Astrocyte (in vitro differentiated cells and primary cell): ENCODE measurements at regions not wholly inside any gene's neighbourhood (a gene's known extent, or its start where the extent isn't known, plus 50 kb on each side); places are given as distances from the start of the nearest gene placed in this dataset.

Source experiments
- EZH2 ChIP-seq: IDR thresholded peaks from 2 replicates; pipeline ENCODE4 v1.6.1; 2012; ENCODE audit warnings: mild to moderate bottlenecking, low read length, inconsistent platforms; ENCODE audit not compliant: insufficient read depth
- TF ChIP-seq, protein P1 (sequence below): IDR thresholded peaks from 2 replicates; pipeline ENCODE4 v1.5.1; 2011; ENCODE audit warnings: low read depth, mild to moderate bottlenecking, inconsistent platforms, low read length, moderate library complexity; ENCODE audit not compliant: insufficient read depth

GRCh38 chr3:189496375-189497138 is 134.6 kb upstream of the TP63 start:
- TF ChIP-seq, protein P1, sequence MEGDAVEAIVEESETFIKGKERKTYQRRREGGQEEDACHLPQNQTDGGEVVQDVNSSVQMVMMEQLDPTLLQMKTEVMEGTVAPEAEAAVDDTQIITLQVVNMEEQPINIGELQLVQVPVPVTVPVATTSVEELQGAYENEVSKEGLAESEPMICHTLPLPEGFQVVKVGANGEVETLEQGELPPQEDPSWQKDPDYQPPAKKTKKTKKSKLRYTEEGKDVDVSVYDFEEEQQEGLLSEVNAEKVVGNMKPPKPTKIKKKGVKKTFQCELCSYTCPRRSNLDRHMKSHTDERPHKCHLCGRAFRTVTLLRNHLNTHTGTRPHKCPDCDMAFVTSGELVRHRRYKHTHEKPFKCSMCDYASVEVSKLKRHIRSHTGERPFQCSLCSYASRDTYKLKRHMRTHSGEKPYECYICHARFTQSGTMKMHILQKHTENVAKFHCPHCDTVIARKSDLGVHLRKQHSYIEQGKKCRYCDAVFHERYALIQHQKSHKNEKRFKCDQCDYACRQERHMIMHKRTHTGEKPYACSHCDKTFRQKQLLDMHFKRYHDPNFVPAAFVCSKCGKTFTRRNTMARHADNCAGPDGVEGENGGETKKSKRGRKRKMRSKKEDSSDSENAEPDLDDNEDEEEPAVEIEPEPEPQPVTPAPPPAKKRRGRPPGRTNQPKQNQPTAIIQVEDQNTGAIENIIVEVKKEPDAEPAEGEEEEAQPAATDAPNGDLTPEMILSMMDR = no peak
- no peak for TF ChIP-seq EZH2
